ENCODE measurements at regions not wholly inside any gene's neighbourhood (a gene's known extent, or its start where the extent isn't known, plus 50 kb on each side); places are given as distances from the start of the nearest gene placed in this dataset.

DNA sequence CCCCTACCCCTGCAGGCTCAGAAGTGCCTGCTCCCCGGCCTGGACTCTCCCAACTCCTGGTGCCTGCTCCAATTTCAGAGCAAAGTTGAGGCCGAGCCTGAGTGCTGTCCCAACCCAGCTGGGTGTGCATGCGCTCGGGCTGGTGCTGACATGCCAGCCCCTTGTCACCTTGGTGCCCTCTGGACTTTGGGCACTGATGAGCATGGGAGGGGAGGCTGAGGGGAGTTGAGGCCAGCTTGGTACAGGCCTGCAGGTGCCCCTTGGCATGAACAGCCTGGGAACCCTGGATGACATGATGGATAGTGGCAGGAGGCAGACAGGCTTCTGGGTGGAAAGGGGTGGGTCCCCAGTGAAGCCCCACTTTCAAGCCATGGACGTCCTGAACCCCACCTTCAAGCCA, 366.1 kb upstream of the NEGR1 start:
- TF ChIP-seq POLR2A (IDR thresholded peaks at IDR 0.05) = no peak
- no peak for TF ChIP-seq CTCF (IDR thresholded peaks at IDR 0.05)
- no peaks in the 10 kb centered on the region for H3K4me1 ChIP-seq
- no peaks in the 10 kb centered on the region for H3K9me3 ChIP-seq
- no peak overlapping the region for H3K27ac ChIP-seq
- intact Hi-C loops (cut with DNase I; ENCODE audit: low total_unique reads) = no loop called here
- no peak for DNase-seq
- H3K36me3 ChIP-seq = no peaks in the 10 kb centered on the region
- no peak overlapping the region for H3K4me3 ChIP-seq
- H3K27me3 ChIP-seq = no peaks in the 10 kb centered on the region

GRCh38 chr1:72643142-72643541, 360.8 kb upstream of the NEGR1 start:
- no peak for DNase-seq
- no peaks in the 10 kb centered on the region for H3K4me1 ChIP-seq
- intact Hi-C loops (cut with DNase I; ENCODE audit: low total_unique reads) = no loop called here

DNA sequence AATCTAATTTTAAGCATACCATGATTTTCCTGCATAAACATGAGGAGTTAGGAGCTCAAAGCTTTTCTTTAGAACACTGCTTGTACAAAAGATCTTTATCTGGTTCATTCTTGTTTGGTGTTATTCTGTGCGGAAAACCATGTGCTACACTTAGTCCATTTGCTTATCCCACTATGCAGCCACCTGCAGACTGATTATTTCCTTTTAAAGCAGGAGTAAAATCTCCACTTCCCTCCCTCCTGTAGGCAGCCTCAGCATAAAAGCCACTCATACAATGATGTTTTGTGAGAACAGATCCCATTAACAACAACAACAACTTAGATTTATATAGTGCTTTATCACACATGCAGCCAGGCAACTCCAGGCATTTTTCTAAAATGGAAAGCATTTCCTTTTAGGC, 355.3 kb upstream of the NEGR1 start:
- no peak for TF ChIP-seq POLR2A (IDR thresholded peaks at IDR 0.05)
- no peak for TF ChIP-seq CTCF (IDR thresholded peaks at IDR 0.05)
- H3K9me3 ChIP-seq = no peaks in the 10 kb centered on the region
- intact Hi-C loops (cut with DNase I; ENCODE audit: low total_unique reads) = no loop called here
- no peaks in the 10 kb centered on the region for H3K4me1 ChIP-seq
- no peak overlapping the region for H3K4me3 ChIP-seq
- H3K27me3 ChIP-seq = no peaks in the 10 kb centered on the region
- no peak overlapping the region for H3K27ac ChIP-seq
- DNase-seq = no peak
- H3K36me3 ChIP-seq = no peaks in the 10 kb centered on the region

More at GRCh38 chr1:72643142-72643541, 360.8 kb upstream of the NEGR1 start:
- no peaks in the 10 kb centered on the region for H3K36me3 ChIP-seq
- no peak overlapping the region for H3K4me3 ChIP-seq
- no peaks in the 10 kb centered on the region for H3K9me3 ChIP-seq
- H3K27ac ChIP-seq = no peak overlapping the region
- no peaks in the 10 kb centered on the region for H3K27me3 ChIP-seq
- TF ChIP-seq POLR2A (IDR thresholded peaks at IDR 0.05) (no peak), CTCF (IDR thresholded peaks at IDR 0.05) (no peak)

- Histone ChIP-seq H3K27me3 (no peaks in the 10 kb centered on the region), H3K4me1 (no peaks in the 10 kb centered on the region), H3K4me3 (no peak overlapping the region), H3K27ac (no peak overlapping the region), H3K36me3 (no peaks in the 10 kb centered on the region), H3K9me3 (no peaks in the 10 kb centered on the region)
- intact Hi-C loops (cut with DNase I; ENCODE audit: low total_unique reads) = no loop called here
- TF ChIP-seq CTCF (IDR thresholded peaks at IDR 0.05) = no peak
- TF ChIP-seq POLR2A (IDR thresholded peaks at IDR 0.05) = no peak
- no peak for DNase-seq
These were observed 354.3 kb upstream of the NEGR1 start for GRCh38 chr1:72636631-72637030.

DNA sequence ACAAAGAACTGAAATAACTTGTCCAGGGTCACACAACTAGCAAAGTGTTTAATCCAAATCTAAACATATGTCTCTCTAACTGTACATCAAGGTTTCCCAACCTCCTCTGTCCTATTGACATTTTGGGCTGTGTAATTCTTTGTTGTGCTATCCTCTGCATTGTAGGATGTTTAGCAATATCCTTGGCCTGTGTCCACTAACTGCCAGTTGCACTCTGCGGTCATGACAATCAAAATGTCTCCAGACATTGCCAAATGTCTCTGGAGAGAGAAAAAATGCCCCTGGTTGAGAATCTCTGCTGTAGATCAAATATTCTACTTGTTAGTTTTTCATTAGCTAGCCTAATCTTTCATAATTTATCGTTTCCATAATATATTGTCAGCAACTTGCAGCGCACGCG, 353.4 kb upstream of the NEGR1 start:
- TF ChIP-seq POLR2A (IDR thresholded peaks at IDR 0.05) (no peak), CTCF (IDR thresholded peaks at IDR 0.05) (no peak)
- H3K27ac ChIP-seq = no peak overlapping the region
- no peaks in the 10 kb centered on the region for H3K36me3 ChIP-seq
- no peaks in the 10 kb centered on the region for H3K9me3 ChIP-seq
- DNase-seq = no peak
- intact Hi-C loops (cut with DNase I; ENCODE audit: low total_unique reads) = no loop called here
- H3K4me3 ChIP-seq = no peak overlapping the region
- H3K27me3 ChIP-seq = no peaks in the 10 kb centered on the region
- H3K4me1 ChIP-seq = no peaks in the 10 kb centered on the region

Data from uterus (tissue), 3 donors.